ENCODE measurements at regions not wholly inside any gene's neighbourhood (a gene's known extent, or its start where the extent isn't known, plus 50 kb on each side); places are given as distances from the start of the nearest gene placed in this dataset.

DNA sequence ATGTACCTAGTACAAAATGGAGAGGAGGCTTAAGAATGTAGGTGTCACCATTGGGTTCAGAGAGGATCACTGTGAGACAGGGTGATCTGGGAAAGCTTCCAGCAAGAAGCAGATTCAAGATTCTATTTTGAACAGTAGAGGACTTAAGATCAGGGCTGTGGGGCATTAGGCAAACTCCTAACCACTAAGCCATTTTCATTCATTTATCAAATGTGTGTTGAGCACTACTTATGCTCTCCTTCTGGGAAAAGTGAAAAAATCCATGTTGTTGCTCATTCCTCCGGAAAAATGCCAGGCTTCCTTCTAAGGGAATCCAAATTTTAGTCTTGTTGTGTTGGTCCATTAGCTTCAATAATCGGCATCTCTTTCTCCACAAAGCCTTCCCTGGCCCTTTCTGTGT lies 163.4 kb downstream of the NUAK1 start:
- intact Hi-C loops (cut with micrococcal nuclease) = no loop called here
- Histone ChIP-seq H3K4me3 (no peak overlapping the region), H3K9me3 (replicated peaks) (no peaks in the 10 kb centered on the region), H3K4me1 (peaks cover 8% of the 10 kb centered on the region), H3K27me3 (ENCODE audit: low read depth) (no peaks in the 10 kb centered on the region), H3K27ac (replicated peaks) (no peak overlapping the region), H3K36me3 (no peaks in the 10 kb centered on the region)
- DNase-seq = no peak
- TF ChIP-seq, protein P1, sequence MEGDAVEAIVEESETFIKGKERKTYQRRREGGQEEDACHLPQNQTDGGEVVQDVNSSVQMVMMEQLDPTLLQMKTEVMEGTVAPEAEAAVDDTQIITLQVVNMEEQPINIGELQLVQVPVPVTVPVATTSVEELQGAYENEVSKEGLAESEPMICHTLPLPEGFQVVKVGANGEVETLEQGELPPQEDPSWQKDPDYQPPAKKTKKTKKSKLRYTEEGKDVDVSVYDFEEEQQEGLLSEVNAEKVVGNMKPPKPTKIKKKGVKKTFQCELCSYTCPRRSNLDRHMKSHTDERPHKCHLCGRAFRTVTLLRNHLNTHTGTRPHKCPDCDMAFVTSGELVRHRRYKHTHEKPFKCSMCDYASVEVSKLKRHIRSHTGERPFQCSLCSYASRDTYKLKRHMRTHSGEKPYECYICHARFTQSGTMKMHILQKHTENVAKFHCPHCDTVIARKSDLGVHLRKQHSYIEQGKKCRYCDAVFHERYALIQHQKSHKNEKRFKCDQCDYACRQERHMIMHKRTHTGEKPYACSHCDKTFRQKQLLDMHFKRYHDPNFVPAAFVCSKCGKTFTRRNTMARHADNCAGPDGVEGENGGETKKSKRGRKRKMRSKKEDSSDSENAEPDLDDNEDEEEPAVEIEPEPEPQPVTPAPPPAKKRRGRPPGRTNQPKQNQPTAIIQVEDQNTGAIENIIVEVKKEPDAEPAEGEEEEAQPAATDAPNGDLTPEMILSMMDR (IDR thresholded peaks at IDR 0.05; ENCODE audit: borderline replicate concordance) = no peak

DNA sequence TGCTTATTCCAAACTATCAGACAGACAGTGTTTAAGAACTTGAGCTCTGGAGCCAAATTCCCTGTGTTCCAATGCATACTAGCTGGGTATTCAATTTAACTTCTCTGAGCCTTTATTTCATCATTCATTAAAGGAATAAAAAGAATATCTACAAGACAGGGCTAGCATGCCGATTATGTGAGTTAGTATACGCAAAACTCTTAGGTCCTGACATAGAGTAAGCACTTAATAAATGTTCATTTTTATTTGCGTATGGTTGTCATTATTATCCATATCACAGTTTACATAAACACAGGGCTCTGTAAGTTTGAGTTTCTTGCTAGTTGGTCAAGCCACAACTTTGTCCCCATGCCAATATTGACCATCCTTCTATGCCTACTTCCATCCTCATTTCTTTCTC lies 161.5 kb downstream of the NUAK1 start:
- Histone ChIP-seq H3K27ac (replicated peaks) (no peak overlapping the region), H3K36me3 (no peaks in the 10 kb centered on the region), H3K9me3 (replicated peaks) (no peaks in the 10 kb centered on the region), H3K27me3 (ENCODE audit: low read depth) (no peaks in the 10 kb centered on the region), H3K4me1 (peaks cover 27% of the 10 kb centered on the region), H3K4me3 (no peak overlapping the region)
- TF ChIP-seq, protein P1 (IDR thresholded peaks at IDR 0.05; ENCODE audit: borderline replicate concordance) = no peak
- intact Hi-C loops (cut with micrococcal nuclease) = no loop called here
- DNase-seq = no peak

DNA sequence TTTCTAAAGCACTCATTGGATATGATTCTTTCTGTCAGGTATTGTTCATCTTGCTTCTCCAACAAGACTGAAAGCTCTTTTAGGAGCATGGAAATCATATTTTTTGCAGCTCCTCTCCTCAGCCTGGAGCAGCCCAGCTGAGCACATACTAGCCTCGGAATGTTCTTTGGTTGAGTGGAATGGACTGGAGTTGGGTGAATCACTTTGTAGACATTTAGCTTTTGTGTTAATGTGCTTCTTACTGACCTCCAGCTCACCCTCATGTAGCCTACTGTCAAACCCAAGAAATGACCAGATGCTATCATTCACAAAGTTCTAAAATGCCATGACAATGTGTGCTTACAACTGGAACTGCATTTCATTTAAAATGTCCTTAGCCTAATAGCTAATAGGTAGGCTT lies 161.1 kb downstream of the NUAK1 start:
- no peaks in the 10 kb centered on the region for H3K9me3 ChIP-seq (replicated peaks)
- TF ChIP-seq, protein P1 (IDR thresholded peaks at IDR 0.05; ENCODE audit: borderline replicate concordance) = no peak
- H3K4me1 ChIP-seq = peaks cover 31% of the 10 kb centered on the region
- DNase-seq = no peak
- no peaks in the 10 kb centered on the region for H3K36me3 ChIP-seq
- H3K4me3 ChIP-seq = no peak overlapping the region
- H3K27me3 ChIP-seq (ENCODE audit: low read depth) = no peaks in the 10 kb centered on the region
- no peak overlapping the region for H3K27ac ChIP-seq (replicated peaks)
- intact Hi-C loops (cut with micrococcal nuclease) = no loop called here

DNA sequence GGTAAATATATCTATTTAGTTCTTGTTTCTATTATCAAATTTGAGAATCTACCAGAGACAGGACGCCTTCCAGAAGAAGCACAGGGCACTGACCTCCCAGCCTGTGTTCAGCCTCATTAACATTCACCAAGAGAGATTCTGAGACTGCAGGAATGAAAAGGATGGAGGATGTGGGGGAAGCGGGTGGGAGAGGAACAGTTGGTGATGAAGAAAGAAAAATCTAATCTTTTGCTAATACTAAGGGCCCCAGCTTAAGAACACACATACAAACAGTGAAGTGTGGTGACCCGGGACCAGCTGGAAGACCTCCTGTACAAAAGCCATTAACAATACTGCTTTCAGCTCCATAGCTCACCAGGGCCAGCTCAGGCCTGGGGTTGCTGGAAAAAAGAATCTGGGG lies 160.5 kb downstream of the NUAK1 start:
- H3K36me3 ChIP-seq = no peaks in the 10 kb centered on the region
- TF ChIP-seq, protein P1 (IDR thresholded peaks at IDR 0.05; ENCODE audit: borderline replicate concordance) = no peak
- no peak for DNase-seq
- H3K27ac ChIP-seq (replicated peaks) = no peak overlapping the region
- no peaks in the 10 kb centered on the region for H3K9me3 ChIP-seq (replicated peaks)
- no peak overlapping the region for H3K4me3 ChIP-seq
- intact Hi-C loops (cut with micrococcal nuclease) = no loop called here
- H3K4me1 ChIP-seq = peaks cover 35% of the 10 kb centered on the region
- H3K27me3 ChIP-seq (ENCODE audit: low read depth) = no peaks in the 10 kb centered on the region

DNA sequence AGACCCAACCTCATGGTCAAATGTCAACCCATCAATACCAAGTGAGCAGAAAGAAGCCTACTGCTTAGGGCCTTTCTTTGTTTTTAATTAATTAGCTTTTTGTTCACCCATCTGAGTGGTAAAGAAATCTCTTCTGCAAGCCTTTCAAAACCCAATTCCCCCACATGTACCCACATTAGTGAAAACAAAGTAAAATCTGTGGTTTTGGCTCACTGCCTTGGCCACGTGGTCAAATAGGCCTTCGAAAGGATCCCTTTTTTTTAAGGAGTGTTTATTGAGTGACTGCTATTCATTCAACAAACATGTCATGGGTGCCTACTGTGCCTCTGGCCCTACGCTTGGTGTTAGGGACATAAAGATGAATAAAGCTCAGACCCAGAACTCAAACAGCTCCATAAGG lies 160.1 kb downstream of the NUAK1 start:
- TF ChIP-seq, protein P1 (IDR thresholded peaks at IDR 0.05; ENCODE audit: borderline replicate concordance) = no peak
- Histone ChIP-seq H3K27me3 (ENCODE audit: low read depth) (no peaks in the 10 kb centered on the region), H3K27ac (replicated peaks) (no peak overlapping the region), H3K9me3 (replicated peaks) (no peaks in the 10 kb centered on the region), H3K36me3 (no peaks in the 10 kb centered on the region), H3K4me3 (no peak overlapping the region), H3K4me1 (peaks cover 35% of the 10 kb centered on the region)
- DNase-seq = no peak
- intact Hi-C loops (cut with micrococcal nuclease) = no loop called here

DNA sequence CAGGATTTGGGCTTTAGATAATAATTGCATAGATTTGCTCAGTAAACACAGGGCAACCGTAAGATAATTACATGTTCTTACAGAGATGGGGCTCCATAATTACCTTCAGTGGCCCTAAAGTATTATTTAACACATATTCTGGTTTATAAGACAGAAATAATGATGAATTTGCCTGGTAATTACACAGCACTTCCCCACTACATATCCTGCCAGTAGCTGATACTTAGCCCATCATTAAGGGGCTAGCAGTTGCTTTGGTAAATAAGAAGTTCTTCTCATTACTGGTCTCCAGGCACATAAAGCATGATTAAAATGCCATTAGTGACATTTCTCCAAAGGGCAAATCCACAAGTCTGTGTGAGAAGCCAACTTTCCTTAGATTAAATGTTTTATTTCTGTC lies 158.7 kb downstream of the NUAK1 start:
- Histone ChIP-seq H3K9me3 (replicated peaks) (no peaks in the 10 kb centered on the region), H3K4me1 (peaks cover 35% of the 10 kb centered on the region), H3K27ac (replicated peaks) (peak overlapping the region; percentile 16), H3K4me3 (no peak overlapping the region), H3K27me3 (ENCODE audit: low read depth) (no peaks in the 10 kb centered on the region), H3K36me3 (no peaks in the 10 kb centered on the region)
- intact Hi-C loops (cut with micrococcal nuclease) = no loop called here
- no peak for DNase-seq
- TF ChIP-seq, protein P1 (IDR thresholded peaks at IDR 0.05; ENCODE audit: borderline replicate concordance) = no peak
